ENCODE measurements at regions not wholly inside any gene's neighbourhood (a gene's known extent, or its start where the extent isn't known, plus 50 kb on each side); places are given as distances from the start of the nearest gene placed in this dataset.

DNA sequence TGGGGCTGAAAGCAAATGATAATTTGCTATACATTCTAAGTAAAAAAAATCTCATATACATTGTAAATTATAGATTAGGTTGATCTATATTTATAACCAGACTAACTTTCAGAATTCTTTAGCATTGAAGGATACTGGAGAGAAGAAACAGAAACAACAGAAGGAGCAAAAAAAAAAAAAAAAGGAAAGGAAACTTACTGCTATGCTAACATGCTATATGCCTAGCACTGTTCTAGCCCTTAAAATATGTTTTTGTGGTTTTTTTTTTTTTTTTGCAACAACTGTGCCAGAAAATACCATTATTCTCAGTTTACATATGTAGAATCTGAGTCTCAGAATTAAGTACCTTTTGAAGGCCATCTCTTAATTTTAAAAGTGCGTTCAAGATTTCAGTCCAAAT, 204.9 kb upstream of the MC4R start:
- DNase-seq (ENCODE audit: low read depth, low spot score) = no peak
- POLR2A ChIA-PET = no interaction called here
- TF ChIP-seq, protein P1, sequence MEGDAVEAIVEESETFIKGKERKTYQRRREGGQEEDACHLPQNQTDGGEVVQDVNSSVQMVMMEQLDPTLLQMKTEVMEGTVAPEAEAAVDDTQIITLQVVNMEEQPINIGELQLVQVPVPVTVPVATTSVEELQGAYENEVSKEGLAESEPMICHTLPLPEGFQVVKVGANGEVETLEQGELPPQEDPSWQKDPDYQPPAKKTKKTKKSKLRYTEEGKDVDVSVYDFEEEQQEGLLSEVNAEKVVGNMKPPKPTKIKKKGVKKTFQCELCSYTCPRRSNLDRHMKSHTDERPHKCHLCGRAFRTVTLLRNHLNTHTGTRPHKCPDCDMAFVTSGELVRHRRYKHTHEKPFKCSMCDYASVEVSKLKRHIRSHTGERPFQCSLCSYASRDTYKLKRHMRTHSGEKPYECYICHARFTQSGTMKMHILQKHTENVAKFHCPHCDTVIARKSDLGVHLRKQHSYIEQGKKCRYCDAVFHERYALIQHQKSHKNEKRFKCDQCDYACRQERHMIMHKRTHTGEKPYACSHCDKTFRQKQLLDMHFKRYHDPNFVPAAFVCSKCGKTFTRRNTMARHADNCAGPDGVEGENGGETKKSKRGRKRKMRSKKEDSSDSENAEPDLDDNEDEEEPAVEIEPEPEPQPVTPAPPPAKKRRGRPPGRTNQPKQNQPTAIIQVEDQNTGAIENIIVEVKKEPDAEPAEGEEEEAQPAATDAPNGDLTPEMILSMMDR (IDR thresholded peaks at IDR 0.05; ENCODE audit: insufficient read depth, low read length, missing control alignments) = no peak

DNA sequence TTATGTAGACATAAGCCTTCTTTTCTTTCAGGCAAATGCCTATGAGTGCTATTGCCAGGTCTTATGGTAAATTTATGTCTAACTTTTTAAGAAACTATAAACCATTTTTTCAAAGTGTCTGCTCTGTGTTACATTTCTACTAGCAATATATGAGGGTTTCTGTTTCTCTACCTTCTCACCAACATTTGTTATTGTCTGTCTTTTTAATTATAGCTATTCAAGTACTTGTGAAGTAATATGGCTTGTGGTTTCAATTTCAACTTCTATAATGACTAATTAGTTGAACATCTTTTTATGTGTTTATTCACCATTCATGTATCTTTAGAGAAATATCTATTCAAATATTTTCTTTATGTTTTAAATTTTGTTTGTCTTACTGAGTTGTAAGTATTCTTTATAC, 213.1 kb upstream of the MC4R start:
- ChIA-PET CTCF (no interaction called here), POLR2A (no interaction called here)
- DNase-seq (ENCODE audit: low read depth, low spot score) = no peak
- H3K4me3 ChIP-seq (ENCODE audit: low read depth, low read length) = no peak overlapping the region
- TF ChIP-seq, protein P1 (IDR thresholded peaks at IDR 0.05; ENCODE audit: insufficient read depth, low read length, missing control alignments) = no peak

More for the DNA sequence above, 204.9 kb upstream of the MC4R start:
- H3K4me3 ChIP-seq (ENCODE audit: low read depth, low read length) = no peak overlapping the region
- CTCF ChIA-PET = no interaction called here

DNA sequence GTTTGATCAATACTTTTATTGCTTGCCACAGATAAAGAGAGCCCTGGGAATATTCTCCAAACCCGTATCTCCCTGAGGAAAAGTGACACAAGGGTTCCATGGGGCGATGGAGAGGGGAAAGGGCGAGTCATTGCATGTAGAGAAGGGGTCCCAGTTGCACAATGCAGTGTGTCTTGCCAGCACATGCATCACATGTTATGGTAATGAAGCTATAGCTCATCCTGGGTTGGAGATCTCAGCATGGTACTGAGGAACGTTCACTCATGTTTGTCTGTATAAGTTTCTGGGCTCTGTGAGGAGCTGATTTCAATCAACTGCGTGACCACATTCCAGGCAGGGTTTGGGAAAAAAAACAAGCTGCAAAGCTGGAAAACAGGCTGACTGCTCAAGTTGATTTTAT, 220.7 kb upstream of the MC4R start:
- ChIA-PET POLR2A (no interaction called here), CTCF (no interaction called here)

DNA sequence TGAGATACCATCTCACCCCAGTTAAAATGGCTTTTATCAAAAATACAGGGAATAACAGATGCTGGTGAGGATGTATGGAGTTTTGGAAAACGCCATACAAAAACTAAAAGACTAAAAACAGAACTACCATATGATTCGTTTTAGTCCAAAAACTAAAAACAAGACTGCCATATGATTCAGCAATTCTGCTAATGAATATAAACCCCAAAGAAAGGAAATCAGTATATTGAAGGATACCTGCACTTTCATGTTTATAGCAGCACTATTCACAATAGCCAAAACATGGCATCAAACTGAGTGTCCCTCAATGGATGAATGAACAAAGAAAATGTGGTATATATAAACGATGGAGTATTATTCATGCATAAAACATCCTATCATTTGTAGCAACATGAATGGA, 224.4 kb upstream of the MC4R start:
- CTCF ChIA-PET = no interaction called here
- POLR2A ChIA-PET = no interaction called here
- H3K4me3 ChIP-seq (ENCODE audit: low read depth, low read length) = no peak overlapping the region
- DNase-seq (ENCODE audit: low read depth, low spot score) = no peak
- TF ChIP-seq, protein P1 (IDR thresholded peaks at IDR 0.05; ENCODE audit: insufficient read depth, low read length, missing control alignments) = no peak

More for the DNA sequence above, 220.7 kb upstream of the MC4R start:
- TF ChIP-seq, protein P1 (IDR thresholded peaks at IDR 0.05; ENCODE audit: insufficient read depth, low read length, missing control alignments) = no peak
- no peak for DNase-seq (ENCODE audit: low read depth, low spot score)
- H3K4me3 ChIP-seq (ENCODE audit: low read depth, low read length) = no peak overlapping the region

DNA sequence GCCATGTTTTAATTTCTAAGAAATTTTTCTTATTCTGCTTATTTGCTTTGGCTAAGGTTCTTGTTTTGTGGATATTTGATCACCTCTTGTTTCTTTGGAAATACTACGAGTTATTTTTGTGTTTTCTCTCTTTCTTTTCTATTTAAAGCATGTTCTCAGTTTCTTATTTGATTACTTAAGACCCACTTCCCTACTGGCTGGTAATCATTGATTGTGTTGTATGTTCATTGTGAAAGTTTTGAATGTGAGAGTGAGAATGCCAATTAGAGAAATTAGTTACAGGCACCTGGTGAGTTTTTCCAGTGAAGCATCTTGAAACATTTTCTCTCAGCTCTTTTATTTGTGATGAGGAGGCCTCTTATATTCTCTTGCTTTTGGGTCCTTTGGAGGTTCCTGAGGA, 226.7 kb upstream of the MC4R start:
- CTCF ChIA-PET = no interaction called here
- no peak for DNase-seq (ENCODE audit: low read depth, low spot score)
- TF ChIP-seq, protein P1 (IDR thresholded peaks at IDR 0.05; ENCODE audit: insufficient read depth, low read length, missing control alignments) = no peak
- H3K4me3 ChIP-seq (ENCODE audit: low read depth, low read length) = no peak overlapping the region
- POLR2A ChIA-PET = no interaction called here

DNA sequence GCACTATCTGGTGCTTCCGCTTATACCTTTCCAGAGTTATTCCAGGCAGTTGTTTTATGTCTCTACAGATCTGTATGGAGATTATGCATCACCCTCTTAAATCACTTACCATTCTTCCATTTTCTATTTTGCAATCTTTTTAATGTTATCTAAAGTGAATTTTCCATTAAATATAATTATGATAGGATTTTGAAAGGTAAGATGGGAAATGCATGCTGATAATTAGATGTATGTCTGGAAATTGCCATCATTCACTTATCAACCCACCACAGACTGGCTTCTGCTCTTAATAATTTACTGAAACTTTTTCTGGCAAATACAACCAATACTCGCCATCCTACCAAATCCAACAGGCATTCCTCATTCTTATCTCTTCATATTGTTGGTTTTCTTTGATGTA, 227.4 kb upstream of the MC4R start:
- DNase-seq (ENCODE audit: low read depth, low spot score) = no peak
- H3K4me3 ChIP-seq (ENCODE audit: low read depth, low read length) = no peak overlapping the region
- TF ChIP-seq, protein P1 (IDR thresholded peaks at IDR 0.05; ENCODE audit: insufficient read depth, low read length, missing control alignments) = no peak
- ChIA-PET POLR2A (no interaction called here), CTCF (no interaction called here)

Measured in AG04449 (cell line).